ENCODE measurements at regions not wholly inside any gene's neighbourhood (a gene's known extent, or its start where the extent isn't known, plus 50 kb on each side); places are given as distances from the start of the nearest gene placed in this dataset.
"Not testable (repeated sequence)": the region's sequence is repeated elsewhere in the genome, so short reads cannot be mapped to it uniquely, and the experiment has no call there.

DNA sequence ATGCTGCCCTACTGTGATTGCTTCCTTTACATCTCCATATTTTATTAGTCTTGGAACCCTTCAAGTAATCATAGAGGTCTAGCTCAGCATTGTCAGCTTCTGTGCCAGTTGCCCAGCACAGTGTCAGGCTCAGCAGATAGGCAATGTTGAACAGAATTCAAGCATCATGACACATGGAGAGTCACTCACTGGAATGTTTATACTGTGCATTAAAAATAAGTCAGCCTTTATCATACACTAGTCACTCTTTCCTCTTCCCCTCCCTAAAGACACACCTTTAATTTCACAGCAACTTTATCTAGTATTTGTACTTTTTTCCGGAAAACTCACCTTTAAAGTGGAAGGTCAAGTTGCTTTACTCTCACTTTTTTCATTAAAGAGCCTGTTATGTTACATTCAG lies 253.8 kb upstream of the CDH11 start:
- DNase-seq = no peak

DNA sequence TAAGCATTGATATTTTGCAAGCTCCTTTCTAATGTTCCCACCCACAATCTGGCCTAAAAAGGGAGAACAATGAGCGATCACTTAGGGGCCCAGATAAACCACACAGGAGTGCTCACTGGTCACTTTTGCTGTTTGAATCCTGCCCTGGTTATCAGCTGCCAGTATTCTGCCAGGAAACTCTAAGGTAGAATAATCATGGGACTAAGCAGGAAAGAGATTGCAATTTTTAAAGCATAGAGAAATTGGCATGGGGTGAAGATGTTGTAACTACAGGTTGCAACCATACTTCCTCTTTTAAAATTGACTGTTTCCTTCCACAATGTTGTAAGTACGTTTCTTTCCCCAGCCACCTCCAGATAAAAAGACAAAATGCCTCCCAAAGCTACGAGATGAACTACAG lies 251.2 kb upstream of the CDH11 start:
- no peak for DNase-seq

DNA sequence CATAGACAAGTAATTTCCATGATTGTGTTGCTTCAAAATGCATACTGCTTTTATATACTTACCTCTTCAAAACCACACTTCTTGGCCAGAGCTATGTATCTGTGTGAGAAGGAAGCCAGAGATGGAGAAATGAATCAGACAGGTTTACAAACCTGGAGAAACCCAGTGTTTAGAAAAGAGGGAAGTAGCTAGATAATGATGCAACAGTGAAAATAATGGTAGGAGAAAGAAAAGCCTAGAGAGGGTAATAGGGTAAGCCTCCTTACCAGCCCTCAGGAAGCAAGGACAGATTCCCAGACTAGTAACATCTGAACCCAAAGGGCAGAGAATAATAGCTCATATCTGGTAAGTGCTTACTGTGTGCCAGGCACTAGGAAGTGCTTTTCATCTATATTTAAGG lies 250.3 kb upstream of the CDH11 start:
- DNase-seq = no peak

DNA sequence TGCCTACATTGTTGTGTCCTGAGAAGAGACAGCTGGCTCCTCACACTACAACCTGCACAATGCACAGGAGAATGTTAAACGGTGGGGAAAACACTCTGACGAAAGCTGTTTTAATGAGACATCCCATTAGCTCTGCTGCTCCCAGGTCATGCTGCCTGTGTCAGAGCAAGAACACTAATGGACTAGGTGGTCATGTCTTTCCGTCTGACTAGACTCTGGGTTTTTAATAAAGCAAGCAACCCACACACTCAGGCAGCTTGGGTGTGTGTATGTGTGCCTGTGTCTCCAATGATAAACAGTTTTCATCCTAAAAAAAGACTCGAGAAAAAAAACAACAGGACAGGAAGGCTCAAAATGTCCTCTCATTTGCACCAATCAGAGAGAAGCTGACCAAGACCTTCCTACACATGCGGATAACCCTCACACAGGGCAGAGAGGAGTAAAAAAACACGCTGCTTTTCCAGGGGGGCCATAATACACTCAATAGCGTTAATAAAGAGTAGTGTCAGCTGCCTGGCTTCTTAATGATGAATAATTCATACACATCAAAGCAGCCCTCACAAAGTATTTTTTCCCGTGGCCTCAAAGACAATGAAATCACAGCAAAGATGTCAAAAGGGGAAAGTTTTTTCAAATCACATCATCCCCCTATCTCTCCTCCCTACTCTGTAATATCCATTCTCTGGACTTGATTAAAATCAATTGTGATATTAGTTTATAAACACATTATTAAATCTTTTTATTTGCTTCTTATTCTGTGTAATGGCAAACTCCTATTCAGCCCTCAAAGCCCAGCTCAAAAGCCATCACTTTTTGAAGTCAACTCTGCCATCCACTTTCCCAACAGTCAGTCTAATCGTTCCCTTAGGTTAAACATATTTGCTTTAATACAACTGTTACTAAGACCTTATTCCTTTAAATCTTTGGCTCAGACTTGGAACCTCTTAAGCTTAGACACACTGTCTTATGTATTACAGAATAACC lies 244.2 kb upstream of the CDH11 start:
- no peak for DNase-seq

DNA sequence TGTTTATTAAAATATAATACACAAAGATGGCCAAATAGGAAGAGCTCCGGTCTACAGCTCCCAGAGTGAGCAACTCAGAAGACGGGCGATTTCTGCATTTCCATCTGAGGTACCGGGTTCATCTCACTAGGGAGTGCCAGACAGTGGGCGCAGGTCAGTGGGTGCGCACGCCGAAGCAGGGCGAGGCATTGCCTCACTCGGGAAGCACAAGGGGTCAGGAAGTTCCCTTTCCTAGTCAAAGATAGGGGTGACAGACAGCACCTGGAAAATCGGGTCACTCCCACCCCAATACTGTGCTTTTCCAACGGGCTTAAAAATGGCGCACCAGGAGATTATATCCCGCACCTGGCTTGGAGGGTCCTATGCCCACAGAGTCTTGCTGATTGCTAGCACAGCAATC lies 234.9 kb upstream of the CDH11 start:
- DNase-seq = not testable (repeated sequence)

DNA sequence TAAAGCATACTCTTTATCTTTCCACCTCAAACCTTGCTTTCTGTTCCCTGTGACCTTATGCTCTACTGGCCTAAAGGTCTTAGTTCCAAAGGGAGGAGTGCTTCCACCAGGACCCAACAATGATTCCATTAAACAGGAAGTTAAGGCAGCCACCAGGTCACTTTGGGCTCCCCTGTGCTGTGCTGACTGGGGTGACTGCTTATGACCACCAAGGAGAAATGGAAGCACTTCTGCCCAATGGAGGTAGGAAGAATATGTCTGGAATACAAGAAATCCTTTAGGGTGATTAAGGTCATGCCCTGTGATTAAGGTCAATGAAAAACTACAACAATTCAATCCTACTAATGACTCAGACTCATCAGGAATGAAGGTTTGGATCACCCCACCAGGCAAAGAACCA lies 233.8 kb upstream of the CDH11 start:
- no peak for DNase-seq

DNA sequence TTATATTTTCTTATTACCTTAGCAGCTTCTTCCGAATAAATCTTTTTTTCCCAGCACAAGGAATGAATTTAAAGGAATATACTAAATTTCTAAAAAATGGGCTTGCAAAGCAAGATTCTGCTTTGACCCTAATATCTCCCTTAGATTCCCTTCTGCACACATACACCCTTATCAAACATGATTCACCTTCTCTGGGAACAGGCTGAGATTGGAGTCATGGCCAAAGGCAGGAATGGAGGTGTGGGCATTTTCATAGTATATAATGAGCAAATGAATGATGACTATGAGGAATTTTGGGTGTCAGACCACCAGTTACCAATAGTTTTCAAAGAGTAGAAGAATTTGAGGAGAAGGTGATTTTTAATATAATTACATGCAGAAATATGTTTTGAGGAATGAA lies 231.3 kb upstream of the CDH11 start:
- no peak for DNase-seq

DNA sequence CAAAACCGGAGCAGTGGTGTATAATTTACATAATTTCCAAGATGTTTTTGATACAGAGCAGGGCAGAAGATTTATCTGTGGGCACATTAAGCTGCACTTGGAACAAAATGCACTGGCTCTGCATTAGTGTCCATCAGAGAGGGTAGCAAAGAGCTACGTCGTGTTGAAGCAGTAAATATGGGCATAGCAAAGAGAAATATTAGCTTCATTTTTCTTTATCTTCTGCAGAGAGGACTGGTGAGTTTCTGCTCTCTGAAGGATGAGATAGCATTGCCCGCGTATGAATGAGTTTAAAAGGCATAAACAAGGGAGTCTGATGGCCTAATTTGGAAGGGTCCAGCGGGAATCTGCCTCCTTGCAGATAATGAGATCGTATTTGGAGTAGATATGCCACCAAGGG lies 227.8 kb upstream of the CDH11 start:
- DNase-seq = no peak

DNA sequence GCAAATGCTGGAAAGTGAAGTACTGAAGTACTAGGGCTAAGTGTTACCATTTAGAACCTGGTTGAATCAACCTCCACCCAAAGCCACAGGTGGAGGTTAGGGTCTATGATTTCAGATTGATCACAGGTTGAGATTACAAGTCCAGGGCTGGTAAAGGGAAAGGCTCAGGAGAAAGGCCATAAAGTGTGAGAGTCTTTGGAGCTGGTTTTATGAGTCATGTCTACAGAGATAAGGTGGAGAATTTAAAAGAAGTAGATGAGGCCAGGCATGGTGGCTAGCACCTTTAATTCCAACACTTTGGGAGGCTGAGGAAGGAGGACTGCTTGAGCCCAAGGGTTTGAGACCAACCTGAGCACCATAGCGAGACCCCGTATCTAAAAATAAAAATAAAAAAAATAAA lies 221.7 kb upstream of the CDH11 start:
- no peak for DNase-seq

DNA sequence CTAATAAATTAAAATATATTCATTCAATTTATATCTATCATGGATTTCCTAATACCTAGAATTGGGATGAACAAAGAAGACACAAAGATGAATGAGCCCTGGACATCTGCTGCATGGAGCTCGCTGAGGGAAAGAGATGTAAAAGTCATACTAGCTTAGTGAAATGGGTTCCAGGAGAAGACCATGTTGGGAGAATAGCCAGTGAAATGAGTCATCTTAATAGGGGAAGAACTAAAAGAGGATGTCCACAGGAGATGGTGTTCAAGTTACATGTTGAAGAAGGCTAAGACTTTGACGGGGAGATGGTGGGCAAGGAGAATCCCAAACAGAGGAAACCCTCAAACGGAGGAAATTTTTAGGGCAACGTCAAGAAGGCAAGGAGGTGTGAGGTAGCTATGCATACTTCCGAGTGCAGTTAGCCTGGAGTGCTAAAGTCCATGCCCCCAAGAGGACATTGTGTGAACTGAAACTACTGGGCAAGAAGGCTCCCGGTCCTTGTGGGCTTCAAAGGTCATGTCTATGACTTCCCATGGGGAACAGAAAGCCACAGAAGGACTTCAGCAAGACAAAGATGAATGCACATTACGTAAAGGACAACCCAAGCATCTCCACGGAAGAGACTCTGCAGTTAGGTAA lies 220.5 kb upstream of the CDH11 start:
- DNase-seq = no peak

DNA sequence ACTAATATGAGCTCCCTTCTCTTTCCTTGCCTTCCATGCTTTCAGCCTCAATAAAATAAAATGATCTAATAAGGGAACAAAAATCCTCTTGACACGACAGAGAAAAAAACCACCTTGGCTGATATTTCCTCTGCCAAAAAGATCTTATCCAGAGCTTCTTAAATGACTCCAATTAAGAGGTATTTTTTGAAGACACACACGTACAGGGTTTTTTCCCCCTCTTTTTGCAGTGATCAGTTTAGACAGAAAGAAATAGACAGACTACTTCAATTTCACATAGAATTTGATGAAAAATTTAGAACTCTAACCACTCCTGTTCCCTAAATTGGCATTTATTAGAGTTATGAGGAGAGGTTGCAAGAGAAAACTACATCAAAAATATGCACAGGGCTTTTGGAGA lies 217.2 kb upstream of the CDH11 start:
- DNase-seq = no peak

DNA sequence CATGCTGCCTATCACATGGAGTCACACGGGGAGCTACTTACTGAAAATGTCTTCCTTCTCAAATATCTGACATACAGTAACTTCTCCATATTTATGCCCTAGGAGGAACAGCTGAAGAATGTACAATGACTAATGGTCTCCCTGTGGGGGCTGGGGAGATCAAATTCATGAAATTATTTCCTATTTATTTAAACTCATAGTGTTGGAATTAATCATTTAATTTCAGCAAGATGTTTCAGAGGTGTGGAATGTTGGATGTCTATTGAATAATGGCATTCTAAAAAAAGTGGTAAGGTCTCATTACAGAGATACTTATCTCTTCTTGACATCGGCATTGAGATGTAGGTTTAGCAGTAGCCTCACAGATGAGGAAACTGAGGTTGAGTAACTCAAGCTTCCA lies 214.3 kb upstream of the CDH11 start:
- DNase-seq = no peak

DNA sequence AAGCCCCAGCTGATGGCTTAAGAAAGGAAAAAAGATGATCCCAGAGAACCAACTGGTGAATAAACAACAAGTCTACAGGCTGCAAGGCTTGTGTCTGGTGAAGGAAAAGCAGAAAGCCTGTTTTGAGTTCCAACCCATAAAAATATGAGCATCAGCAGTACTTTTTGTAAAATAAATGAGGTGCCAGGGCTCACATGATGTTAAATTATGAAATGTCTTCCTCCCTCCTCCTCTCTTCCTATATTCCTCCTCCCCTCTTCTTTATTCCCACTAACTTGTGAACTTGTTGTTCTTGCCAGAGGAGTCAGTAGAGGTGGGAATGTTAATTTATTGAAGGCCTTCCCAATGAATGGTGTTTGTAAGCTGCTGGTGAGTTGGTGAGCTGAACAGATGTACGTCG lies 212.2 kb upstream of the CDH11 start:
- DNase-seq = no peak

DNA sequence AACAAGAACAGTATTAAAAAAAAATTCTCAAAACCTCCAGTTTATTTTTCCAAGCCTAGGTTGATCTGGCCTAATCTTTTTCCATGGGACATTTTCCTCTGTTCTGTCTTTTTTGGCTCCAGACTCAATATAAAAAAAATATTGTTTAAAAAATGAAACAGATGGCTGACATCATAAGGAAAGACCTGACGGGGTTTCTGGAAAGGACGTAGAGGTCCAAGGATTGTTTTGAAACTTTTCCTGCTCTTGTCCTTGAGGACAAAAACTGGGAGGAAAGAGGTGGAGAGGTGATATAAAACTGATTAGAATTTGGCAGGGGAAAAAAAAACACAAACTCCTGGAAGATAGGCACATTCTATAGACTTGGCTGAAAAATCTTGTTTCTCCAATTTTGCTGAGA lies 211.4 kb upstream of the CDH11 start:
- DNase-seq = no peak

DNA sequence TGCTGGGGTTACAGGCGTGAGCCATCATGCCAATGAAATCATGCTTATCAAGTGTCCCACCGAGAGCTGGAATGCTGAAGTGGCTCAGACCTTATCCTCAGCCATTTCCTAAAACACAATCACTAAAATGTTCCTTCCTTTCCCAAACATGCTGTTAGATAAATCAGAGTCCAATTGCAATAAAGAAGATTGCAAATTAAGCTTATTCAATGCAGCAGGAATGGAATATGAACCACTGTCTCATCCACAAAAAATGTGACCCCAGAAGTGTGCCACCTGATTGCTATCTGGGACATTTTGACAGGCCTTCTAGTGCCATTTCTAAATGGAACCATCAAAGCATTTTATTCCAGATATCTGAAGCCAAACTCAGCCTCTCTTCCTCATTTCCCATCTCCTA lies 205.5 kb upstream of the CDH11 start:
- no peak for DNase-seq

DNA sequence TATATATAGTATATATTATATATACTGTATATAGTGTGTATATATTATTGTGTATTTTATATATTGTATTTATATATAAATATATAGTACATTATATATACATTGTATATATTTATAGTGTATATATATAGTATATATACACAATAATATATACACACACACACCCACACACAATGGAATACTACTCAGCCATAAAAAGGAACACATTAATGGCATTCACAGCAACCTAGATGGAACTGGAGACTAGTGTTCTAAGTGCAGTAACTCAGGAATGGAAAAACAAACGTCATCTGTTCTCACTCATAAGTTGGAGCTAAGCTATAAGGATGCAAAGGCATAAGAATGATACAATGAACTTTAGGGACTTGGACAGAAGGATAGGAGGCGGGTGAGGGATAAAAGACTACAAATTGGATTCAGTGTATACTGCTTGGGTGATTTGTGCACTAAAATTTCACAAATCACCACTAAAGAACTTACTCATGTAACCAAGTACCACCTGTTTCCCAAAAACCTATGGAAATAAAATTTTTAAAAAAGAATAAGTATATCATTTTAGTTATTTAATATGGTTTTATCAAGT lies 201.9 kb upstream of the CDH11 start:
- no peak for DNase-seq

DNA sequence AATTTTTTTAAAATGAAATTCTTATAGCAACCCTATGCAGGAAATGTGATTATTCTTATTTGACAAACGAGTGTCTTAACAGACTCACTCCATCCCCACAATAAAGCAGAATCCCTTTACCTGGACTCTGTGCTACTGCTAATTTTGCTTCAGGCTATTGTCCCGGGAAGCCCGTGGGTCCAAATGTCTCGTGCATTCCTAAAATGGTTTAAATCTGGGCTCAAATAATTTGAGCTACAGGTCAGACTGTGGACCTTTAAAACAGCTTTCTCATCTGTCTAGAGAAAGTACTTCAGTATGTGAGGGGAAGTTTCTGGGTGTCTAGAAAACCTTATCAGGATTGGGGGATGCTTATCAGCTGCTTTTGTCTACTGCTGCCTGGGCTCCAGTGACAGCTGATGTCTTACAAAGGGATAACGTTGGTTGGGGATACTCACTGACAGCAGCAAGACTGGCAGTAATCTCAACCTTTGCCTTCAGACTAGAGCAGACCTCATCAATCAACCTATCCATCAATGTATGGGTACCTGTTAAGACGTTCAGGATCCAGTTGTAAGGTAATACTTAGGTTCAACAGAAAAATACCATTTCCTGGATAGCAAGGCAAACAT lies 197.9 kb upstream of the CDH11 start:
- no peak for DNase-seq

DNA sequence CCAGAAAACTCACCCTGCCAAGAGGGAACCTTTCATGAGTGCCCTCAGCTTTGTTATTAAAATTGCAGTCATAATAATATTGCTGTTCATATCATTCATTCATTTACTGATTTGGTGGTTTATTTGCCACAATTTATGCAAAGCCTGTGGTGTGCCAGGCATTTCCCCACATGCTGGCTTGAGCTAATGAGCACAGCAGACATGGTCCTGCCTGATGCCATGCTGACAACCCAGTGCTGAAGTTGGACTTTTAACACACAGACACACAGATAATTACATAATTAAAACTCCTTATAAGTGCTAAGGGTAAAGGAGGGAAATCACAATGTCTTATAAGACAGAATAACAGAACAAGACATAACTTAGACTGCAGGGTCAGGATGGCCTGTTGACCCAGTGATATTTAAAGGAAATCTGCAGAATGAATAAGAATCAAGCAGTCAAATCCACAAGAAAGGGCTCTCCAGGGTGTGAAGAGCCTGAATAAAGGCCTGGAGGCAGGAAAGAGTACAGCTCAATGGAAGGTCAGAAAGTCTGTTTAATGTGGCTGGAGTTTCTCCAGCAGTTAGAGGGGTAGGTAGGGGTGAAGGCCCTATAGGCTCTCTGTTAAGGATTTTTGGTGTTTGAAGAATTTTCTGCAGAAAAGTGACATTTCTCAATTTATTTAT lies 196.9 kb upstream of the CDH11 start:
- DNase-seq = no peak

DNA sequence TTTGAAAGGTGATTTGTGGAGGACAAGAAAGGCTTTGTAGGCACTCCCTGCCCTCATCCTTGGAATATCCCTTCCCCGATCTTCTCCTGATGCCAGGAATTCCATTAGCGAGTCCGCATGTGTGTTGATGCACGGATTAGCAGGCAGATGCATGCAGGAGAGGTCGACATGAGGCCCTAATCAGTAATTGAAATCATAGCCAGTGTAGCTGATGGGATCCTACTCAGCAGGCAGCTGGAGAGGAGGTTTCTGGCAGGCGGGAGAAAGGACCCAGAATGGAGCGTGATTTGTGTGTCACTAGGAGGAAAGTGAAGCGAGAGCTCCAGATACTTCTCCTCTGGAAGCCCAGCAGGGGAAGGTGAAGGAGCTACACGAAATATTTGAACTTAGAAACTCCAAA lies 196.3 kb upstream of the CDH11 start:
- DNase-seq = no peak

DNA sequence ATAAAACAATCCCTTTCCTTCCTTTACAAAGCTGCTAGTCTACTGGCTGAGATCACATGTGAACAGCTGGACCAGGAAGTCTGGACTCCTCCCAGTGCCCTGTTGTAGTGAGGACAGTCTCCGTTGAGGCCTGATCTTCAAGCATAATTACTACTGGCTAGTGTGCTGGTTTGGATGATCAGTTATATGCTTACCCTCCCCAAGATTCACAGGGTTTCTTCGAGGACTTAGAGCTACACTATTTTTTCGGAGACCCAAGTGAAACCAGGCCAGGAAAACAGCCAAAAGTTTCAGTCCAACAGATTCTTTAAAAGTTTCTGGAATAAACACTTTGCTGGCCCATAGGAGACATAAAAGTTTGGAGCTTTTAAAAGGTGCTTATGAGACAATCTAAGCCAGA lies 194.9 kb upstream of the CDH11 start:
- no peak for DNase-seq

DNA sequence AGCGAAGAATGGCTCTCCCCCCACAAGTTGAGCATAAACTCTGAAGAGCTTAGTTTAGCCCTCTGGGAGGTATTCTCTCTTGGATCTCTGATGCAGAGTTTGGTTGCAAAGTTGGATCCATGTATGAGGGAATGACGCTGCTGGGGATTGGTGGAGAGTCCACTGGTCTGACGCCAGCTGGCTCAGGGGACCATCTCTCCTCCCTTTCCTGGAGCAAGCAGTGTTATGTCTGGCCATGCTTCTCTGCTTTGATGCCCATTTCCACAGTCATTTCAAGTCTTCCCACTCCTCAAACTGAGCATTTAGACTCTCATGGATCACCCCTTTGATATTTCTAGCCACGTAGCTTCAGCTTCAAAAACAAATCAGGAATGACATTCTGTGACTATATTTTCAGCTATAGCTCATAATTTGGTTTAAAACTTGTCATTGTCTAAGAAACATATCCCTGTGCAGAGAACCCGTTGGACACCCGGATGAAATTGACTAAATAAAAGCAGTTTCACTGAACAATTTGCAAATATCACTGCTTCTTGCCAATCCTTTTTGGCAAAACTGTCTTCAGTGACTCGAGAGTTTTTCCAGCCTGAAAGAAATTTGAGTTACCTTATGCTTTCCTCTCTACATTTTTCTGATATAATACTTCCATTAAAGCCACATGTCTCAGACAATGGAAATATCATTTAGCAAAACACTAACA lies 193.4 kb upstream of the CDH11 start:
- DNase-seq = no peak

DNA sequence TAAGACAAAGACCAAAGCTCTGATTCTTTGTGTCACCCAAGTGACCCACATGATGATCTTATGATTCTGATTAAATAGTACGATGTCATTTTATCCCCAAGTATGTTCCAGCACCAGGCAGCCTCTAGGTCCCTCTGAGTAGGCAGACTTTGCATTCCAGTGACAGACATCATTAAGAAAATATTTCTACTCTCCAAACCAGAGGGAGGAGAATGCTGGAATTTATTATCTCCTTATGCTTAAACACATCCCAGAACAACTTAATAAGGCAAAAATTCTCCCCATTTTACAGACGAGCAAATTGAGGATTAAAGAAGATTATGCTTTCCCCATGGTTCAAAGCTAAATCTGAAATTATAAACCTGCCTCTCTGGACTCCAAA lies 192.8 kb upstream of the CDH11 start:
- no peak for DNase-seq
